ENCODE measurements at regions not wholly inside any gene's neighbourhood (a gene's known extent, or its start where the extent isn't known, plus 50 kb on each side); places are given as distances from the start of the nearest gene placed in this dataset.

GRCh38 chr2:149740490-149740889, 152.9 kb upstream of the MMADHC start:
- TF ChIP-seq EZH2 (IDR thresholded peaks at IDR 0.05; ENCODE audit: insufficient read depth, poor library complexity, severe bottlenecking) (no peak), EZH2phosphoT487 (IDR thresholded peaks at IDR 0.05; ENCODE audit: insufficient read depth, low read depth) (no peak)
